GM19324 (cell line): ENCODE measurements at regions not wholly inside any gene's neighbourhood (a gene's known extent, or its start where the extent isn't known, plus 50 kb on each side); places are given as distances from the start of the nearest gene placed in this dataset.

Source experiments
- ATAC-seq: cut with Tn5 transposase; IDR thresholded peaks from one replicate; pipeline ENCODE4 v1.9.1; 2021; ENCODE audit warnings: mild to moderate bottlenecking, moderate library complexity; ENCODE audit not compliant: unreplicated experiment, low FRiP score

DNA sequence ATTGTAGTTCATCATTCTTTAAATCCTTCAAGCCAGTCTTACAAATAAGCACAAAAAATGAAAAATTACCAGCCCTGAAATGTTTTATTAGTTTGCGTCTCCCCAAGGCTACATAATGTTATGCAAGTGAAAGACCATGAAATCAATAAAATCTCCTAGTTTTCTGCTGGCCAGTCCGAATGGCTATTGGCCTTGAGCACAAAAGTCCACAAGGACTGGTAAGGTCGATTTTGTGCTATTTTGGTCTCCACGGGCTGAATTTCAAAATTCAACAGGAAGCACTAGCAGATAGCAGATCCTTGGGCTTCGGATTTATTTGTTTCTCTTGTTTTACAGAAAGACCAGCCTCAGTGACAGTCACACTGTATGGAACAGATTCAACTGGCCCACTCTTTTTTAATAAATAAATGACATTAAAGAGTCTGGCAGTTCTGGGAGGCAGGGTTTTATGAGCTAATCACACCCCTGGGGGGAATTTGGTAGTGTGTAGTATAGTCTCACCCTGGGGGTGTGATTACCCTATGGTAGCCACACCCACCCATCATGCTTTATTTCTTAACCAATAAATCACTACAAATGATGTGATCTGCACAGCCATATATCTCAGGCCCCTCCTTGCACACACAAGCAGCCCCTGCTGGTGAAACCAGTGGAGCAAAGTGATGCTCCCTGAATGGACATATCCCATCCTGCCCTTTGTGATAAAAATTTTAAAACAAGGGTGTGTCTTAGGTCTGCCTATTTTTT, 51.1 kb upstream of the TMEM33 start:
- no peak for ATAC-seq

DNA sequence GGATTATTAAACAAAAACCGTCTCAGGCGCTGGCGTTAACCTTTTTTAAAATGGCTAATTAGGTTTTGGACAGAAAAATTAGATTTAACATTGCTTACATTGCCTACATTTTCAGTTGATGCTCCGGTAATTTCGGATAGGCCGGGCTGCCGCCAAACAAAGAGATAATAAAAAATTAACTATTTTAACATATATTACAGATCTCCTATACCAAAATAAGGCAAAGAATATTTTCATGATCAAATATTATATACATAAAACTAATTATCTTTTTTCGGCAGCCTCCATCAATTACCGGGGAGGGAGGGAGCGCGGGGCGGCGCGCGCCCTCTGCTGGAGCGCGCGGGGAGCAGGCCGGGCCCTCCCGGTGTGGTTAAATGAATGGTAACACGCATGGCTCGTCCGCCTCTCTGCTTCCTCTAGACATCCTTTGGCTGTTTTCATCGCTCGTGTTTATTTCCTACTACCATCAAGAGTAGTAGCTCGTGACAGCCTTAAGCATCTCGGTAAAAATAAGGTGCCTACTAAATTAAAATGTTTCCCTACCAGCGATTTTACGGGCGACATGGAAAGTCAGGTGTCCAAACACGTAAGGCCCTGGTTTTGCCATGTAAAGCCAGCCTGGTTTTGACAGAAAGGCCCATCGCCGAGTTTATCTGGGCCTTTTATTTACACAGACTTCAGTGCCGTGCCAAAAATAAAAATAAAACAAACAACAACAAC, 52.4 kb upstream of the TMEM33 start:
- peak; percentile 54 for ATAC-seq

DNA sequence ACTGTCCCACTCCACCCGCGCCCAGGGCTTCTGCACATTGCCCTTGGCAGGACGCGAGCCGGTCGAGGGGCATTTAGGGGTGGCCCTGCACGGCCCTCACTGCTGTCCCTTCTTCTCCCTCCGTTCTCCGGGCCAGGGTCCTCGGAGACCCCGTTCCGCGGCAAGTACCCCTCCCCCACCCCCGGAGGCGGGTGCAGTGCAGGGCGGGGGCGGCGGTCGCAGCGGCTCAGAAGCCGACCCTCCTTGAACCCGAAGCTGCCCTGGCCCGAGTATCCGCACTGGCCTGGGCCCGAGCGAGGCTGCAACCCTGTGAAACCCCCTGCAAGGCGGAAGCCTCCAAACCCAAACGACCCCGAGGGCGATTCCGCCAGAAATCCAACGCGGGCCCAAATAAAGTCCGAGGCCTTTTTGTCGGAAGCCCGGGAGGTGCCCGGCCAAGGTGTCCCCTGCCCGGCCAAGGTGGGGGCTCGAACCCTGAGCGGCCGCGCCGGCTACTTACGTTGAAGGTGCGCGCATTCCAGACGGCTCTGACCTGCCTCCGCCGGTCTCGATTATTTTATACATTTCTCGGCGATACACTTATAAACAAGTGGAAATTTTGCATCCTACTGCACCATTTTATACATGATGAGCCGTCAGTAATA, 53.1 kb upstream of the TMEM33 start:
- ATAC-seq = no peak

DNA sequence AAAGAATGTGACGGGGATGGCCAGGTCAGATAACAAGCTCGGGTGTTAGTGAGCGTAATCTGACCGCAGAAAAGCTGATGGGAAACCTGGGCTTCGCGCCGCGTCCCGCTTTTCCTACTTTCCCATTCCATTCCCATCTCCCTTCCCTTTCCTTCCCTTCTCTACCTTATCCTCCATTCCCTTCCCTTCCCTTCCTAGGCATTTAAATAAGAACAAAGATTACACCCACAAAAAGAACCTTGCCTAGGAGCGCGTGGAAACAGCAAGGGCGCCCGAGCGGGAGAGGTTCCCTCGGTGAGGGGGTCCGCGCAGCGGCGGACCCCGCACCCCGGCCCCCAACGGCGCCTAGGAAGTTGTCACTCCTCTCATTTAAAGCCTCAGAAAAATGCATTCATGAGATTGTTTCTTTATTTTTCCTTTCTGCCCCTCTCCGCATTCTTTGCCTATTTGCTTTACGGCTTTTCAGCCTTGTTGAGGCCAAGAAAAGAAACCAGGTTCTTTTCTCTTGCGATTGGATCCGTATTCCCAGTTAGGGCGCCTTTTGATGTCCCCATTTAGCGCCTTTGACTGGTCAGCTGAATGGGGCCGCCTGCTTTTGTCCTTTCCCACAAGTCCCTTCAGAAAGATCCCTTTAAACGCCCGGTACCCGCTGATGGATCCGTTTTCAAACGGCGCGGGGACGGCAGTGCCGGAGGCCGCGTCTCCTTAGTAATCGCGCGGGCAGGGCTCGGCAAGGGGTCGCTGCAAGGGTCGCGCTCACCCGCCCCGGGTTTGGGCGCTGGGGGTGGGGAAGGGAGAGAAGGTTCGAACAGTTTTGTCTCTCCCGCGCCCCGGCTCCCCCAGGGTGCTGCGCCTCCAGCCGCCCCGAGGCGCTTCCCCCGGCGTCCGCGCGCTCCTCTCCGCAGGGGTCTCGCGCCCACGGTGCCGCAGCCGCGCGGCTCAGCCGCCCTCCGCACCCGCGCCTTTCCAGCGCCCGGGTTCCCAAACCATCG, 54.1 kb upstream of the TMEM33 start:
- no peak for ATAC-seq

DNA sequence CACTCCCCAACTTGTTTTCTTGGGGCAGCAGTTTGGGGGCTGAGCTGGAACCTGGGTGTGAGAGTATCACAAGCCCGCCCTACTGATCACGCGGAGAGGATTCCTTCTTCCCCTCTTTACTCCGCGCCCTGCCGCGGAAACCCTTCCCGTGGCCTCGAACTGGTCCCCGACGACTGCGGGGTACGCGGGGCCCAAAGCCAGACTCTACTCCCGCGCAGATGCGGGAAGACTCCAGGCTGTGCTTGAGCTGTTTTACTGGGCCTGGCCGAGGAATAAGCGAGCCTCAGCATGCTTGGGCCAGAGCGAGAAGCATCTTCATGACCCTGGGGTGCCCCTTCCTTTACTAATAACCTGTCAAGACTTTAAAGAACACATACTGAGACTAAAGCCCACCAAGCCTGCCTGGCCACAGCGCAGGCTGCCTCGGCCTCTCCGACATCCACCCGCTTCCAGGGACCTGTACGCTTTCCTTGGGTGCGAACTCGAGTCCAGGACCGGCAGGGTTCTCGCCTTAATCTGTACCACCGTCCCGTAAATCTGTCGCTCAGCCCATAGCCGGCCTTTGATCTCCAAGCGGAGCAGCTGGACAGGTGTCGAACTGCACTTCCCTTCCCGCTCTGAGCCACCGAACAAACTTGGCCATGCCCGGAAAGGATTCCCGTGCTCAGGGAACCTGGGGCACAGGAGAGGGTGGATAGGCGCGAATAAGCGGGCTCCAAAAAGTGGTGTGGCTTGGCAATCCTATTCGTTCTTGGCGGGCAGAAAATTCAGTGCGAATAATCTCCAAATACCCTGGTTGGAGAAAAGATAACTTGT, 55.0 kb upstream of the TMEM33 start:
- no peak for ATAC-seq

DNA sequence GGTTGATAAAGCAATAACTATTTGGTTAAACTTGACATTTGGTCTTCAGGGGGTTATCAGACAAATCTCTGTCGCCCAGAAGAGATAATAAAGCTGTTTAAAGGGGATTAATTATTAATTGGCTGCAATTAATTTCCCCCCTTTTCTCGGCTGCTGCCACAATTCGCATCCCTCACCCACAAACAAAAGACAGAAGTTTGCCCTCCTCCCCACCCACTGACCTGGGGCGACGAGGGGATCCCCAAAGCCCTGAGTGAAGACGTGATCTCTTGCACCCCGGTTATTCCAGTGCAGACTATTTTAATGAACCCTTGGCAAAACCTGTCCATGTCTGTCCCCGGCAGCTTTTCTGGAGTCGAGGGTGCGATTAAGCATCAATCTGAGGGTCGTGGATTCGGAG, 55.7 kb upstream of the TMEM33 start:
- ATAC-seq = no peak

DNA sequence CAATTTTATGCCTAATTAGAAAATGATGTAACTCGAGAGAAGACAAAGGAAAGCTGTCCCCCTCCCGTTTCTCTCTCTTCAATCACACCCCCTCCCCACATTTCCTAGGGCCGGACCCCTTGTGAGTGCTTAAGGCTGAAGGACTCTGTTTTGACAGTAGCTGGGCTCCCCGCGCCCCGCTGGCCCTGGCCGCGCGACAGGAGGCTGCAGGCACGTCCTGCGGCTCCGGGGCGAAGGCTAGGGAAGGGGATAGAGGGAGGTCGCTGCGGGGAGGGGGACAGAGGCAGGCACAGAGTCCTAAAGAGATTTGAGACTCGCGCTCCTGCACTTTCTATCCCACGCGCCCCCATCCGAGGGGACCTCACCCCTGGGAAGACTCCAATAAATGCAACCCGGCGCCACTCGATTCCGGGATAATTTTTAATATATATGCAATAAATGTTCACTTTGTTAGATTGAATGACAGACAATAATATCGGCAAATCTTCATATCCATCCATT, 56.2 kb upstream of the TMEM33 start:
- no peak for ATAC-seq

DNA sequence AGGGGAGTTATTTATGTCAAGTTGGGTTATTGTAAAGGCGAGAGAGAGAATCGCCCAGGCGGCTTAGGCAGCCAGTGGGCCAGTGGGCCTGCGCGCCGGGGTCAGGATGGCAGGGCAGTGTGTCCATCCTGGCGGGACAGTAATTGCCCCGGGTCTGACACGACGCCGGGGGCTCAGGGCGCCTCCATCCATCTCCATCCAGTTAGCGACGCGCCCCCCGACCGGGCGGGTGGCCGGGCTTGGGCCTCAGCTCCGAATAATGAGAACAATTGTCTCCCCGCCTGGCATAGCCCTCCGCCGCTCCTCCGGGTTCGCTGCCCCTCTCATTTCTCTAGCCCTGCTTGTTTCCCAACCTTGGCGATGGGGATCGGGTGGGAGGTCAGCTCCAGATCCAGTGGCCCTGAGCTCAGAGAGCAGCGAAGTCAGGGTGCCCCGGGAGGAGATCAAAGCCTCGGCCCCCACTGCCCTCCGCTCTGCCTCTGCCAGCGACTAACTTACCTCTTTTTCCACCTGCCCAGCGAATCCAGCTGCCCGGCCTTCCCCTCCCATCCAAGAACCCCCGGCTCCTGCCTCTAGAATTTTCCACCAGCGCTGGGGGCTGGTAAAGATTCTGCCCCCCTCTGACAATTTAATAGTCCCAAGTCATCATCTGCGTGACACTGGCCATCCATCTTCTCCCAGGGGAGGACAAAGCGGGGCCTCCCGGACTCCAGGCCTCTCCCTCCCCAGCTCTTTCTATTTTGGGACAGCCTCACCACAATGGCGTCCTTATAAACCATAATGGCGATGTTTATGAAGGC, 56.9 kb upstream of the TMEM33 start:
- ATAC-seq = no peak

DNA sequence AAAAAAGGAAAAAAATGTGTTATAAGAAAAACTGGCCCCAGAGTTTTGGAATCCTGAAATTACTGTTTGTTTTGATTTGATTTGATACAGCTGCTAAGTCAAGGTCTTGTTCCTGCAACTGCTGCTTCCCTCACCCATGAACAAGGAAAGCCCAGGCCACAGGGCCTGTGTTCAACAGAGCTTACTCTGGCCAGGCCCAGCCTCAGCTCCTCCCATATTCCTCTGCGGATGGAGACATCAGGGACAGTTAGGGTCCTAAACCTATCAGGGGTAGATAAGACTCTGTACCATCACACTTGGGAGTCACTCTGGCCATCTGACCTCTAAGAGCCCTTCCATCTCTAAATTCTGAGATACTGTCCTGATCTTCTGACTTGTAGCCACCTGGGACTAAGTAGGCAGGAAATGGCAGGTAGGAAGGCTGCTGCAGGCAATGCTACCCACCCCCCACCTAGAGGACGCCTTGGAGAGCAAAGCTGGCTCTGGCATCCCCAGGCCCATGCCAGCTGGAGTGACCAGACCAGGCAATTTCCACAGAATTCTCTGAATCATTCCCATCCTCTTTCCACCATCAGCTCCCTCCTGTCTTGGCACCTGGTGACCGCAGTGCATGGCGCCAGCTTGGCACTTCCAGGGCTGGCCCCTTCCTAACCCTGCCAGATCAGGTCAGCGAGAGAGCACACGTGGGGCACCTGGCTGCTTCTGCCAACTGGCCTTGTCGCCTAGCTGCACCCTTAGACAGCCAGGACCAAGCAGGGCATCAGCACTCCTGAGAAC, 58.0 kb upstream of the TMEM33 start:
- no peak for ATAC-seq

DNA sequence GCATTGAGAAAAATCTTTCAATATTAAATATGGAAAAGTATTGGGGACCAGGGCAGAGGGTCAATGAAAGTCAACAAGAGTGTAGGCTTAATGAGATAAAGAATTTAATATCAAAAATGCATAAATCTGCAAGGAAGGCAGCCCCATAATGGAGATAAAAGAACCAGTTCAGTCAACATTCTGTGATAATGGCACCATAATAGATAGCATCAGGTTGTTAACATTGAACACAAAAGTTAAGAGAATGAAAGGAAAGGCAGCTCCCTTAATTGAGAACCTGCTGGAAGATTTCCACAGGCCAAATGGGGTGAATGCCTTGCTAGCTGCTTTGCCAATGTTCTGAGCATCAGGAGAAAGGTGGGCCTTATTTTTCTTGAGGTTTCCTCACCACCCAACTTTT, 60.4 kb upstream of the TMEM33 start:
- ATAC-seq = no peak

DNA sequence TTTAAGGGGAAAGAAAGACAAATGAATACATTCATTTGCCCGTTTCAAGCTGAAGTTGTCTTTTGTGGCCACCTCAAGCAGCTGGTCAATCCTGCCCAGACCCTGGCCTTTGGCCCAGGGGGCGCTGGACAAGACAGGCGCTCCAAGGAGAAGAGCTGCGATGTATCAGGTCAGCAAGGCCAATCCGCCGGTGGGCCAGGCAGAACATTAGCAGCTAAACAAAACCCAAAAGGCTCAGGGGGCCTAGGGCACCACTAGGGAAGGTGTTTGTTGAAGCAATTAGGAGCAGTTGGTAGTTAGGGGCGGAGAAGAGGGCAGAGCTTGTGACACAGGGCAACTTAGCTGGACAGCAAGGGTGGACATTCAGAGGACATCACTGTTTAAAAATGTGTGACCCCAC, 60.8 kb upstream of the TMEM33 start:
- no peak for ATAC-seq

DNA sequence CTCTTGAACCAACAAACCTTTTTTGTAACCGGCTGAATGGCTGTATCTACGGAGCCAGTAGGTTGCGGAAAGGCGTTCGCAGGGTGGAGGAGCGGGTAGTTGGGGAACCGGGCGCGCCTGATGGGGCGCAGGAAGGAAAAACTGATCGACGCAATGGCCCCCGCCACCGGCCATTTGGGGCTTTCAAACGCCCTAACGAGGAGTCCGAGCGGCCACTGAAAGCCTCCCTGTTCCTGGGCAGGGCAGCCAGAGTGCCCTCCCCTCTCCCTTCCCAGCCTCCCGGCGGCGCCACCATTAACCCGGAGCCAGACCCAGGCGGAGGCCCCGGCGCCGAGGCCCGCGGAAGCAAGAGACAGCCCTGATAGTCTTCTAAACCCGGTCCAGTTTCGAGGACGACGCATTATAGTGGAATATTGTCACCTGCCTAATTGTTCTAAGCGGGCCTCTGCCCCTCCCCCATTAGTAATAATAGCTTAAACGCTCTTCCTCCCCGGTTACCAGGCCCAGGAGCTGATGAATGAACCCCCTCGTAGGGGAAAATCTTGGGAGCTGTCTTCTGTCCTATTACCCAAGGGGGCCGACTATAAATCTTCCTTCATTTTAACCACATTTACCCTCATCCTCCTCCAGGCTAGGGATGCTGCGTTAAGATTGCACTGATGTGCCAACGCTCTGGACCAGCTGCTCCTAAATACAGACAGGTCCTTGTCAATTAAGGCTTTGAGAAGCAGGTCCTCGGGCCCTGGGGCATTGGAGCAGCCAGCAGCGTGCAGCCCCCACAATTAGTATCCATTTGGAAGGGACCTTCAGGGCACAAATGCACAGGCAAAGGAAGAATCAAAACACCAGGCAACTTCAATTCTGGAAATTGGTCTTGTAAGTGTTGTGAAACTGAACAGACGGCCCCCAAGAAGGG, 61.6 kb upstream of the TMEM33 start:
- ATAC-seq = no peak

DNA sequence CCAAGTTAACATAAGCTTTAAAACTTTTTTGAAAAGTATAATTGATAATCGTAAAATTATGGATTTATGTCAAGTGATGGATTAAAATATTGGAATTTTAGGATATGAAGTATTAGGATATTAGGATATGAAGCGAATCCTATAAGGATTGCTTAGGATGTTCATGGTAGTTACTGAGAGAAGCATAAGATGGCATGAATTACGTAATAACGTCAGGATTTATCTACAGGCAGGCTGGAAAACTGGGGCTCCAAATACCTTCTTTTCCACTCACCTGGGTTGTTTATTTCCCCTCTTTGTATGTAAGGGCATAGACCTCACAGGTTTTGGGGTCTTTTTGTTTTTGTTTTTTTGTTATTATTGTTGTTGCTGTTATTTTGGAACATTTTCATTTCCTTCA, 65.2 kb upstream of the TMEM33 start:
- no peak for ATAC-seq

DNA sequence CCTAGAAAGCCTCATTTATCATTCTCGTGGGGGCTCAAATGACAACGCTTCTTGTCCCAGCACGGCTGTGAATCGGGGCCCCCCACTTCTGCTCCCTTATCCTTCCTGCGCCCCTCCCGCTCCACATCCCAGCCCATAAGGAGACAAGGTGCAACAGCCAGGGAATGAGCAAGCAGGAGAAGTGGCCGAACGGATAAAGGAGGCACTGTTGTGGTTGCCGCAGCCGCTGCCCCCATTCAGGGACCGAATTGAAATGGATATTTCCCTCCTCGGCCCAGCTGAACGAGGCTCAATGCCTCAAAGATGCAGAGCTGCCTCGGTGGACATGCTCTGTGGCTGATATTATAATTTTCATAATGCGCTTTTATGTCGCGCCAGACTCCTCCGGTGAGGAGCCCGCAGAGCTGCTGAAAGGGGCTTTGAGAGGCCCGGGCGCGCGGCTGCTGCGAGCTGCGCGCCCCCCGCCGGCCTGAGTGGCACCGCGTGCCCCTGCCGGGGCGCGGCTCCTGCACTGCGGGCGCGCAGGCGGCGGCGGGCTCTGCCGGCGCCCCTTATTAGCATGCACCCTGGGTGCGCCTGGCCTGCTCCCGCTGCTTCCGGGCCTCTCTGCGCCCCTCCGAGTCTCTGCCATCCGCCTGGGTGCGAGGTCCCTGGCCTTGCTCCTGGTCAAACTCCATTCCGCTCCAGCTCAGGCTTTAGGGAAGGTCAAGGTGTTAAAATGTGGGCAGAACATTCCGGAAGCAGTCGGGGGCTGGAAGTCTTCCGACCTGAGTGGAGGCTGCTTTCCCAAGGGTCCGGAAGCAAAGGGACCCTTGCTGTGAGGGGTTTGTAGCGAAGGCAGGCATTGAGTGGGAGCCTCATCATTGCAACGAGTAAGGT, 68.2 kb upstream of the TMEM33 start:
- no peak for ATAC-seq

DNA sequence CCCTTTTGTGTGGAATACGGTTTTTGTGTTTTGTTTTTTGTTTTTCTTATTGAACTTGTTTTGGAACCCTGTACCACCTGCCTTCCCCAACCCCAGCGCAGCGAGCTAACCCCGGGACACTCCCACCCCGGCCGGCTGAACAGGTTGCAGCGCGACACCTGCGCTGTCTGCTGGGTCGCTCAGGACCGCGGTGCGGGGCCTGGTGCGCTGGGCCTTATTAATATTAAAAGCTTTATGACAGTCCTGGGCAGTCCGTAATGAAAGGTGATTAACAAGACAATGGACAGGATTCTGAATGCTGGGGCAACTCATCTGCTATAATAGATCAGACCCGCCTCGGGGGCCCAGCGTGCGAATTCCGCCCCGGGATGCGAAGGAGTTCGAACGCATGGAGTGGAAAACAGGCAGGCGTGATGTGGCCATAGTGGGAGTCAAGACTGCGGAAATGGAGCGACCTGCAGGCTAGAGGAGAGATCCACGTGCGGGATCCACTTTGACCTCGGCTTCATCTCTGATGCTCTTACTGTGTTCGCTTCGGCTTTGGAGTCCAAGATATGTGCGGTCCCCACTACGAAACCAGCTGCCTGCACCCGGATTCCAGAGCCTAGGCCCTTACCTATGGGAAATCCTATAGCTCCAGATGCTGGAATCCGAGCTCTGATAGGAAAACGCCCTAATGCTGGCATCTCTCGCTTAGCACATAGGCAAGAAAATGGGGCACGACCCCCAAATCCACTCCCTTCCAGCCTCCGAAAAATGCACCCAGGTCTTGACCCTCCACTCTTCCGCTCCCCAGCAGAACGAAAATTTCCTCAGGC, 69.0 kb upstream of the TMEM33 start:
- no peak for ATAC-seq
